SK-MEL-5 (cell line): ENCODE measurements at regions not wholly inside any gene's neighbourhood (a gene's known extent, or its start where the extent isn't known, plus 50 kb on each side); places are given as distances from the start of the nearest gene placed in this dataset.

Experiments used
- DNase-seq: peaks from one replicate; pipeline ENCODE4 v3.0.0-alpha.2; 2016; ENCODE audit warnings: low read depth, low spot score
- in situ Hi-C: cut with HindIII; loops from 2 replicates; pipeline ENCODE4 v1.10.0; 2016; ENCODE audit warnings: low sequenced_read_pairs, high pct_unique_total_duplicates, low pct_unique_long_range_greater_than_20kb

DNA sequence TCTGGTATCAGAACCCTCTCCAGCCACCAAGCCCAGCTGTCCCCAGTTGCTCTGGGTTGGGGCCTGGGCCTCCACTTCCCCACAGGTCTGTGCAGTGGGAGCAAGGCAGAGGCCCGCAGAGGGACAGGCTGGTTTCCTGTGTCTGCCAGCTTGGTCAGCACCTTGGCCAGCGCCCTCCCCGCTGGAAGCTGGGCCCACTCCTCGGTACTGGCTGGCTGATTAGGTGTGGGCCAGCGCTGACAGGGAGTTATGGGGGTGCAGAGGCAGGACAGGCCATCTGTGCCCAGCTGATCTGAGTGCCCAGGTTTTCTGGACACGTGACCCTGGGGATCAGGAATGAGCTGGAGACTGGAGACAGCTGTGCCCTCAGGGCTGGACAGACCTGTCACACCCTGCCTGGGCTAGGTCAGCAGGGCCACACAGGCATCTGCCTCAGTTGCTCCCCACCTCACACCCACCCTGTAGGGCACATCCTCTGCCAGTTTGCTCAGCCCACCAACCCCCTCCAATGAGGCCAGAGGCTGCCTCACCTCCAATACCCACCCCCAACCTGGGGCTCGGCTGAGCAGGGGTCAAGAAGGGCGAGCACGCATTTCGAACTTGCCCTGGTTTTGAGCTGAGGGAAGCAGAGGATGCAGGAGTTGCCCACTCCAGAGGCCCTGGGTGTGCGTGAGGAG lies 175.3 kb downstream of the IGLL1 start:
- in situ Hi-C loops = no loop called here
- no peak for DNase-seq

DNA sequence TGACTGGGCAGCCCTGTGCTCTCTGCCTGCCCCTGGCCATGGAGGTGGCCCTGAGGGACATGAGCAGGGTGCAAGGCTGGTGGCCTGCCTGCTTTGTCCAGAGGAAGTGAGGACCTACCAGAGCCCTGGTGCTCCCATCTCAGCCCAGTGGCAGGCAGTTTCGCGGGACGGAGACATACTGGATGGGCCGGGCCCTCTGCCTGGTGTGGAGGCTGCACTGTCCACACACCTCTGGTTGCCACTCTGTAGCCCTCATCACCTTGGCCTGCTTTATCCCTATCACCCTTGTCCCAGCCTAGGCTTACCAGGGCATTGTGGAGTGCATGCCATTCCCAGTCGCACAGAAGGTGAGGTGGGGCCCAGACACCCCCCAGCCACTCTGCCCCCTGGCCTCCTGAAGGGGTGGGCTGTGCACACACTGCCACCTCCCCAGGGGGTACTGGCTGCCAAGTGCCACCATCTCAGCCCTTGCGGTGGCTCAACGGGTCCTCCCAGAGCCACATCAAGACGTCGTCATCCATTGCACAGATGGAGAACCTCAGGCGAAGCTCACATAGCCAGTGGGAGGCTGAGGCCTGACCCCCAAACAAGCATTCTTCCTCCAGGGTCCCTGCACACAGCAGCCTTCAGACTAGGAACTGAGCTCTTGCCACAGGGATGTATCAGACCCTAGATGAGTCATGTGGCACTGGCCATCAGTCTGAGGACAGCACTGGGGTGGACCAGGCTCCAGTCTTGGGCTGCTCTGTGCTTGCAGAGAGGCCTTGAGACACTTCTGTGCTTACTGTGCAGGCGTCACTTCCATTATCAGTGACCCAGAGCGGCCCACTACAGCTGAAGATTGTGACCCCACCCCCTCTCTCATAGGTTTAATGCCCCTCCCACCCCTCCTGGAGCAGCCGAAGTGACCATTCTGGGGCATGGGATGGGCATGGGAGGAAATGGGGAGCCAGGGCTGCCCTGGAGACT lies 176.1 kb downstream of the IGLL1 start:
- in situ Hi-C loops = no loop called here
- DNase-seq = no peak

DNA sequence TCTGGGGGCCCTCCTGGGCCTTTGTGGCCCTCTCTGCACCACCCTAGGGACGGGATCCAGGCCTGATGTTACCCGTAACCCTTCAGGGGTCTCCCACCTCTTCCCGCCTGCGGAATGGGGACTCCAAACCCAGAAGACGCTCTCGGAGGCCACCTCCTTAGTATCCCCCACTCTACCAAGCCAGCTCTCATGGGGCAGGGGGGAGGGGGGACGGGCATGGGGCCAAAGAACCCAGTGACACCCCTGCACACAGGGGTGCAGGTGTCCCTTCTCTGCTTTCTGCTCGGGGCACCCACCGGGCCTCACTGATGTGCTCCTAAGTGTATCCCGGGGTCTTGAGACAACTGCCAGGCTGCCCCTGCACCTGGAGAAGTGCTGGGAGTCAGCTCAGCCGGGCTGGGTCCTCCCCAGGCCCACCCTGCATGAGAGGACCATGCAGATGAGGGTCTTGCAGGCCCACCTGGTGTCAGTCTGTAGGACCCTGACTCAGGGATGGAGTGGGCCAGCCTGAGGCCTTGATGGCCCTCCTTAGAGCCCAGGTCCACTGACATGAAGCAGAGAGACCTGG lies 176.9 kb downstream of the IGLL1 start:
- in situ Hi-C loops = no loop called here
- no peak for DNase-seq

DNA sequence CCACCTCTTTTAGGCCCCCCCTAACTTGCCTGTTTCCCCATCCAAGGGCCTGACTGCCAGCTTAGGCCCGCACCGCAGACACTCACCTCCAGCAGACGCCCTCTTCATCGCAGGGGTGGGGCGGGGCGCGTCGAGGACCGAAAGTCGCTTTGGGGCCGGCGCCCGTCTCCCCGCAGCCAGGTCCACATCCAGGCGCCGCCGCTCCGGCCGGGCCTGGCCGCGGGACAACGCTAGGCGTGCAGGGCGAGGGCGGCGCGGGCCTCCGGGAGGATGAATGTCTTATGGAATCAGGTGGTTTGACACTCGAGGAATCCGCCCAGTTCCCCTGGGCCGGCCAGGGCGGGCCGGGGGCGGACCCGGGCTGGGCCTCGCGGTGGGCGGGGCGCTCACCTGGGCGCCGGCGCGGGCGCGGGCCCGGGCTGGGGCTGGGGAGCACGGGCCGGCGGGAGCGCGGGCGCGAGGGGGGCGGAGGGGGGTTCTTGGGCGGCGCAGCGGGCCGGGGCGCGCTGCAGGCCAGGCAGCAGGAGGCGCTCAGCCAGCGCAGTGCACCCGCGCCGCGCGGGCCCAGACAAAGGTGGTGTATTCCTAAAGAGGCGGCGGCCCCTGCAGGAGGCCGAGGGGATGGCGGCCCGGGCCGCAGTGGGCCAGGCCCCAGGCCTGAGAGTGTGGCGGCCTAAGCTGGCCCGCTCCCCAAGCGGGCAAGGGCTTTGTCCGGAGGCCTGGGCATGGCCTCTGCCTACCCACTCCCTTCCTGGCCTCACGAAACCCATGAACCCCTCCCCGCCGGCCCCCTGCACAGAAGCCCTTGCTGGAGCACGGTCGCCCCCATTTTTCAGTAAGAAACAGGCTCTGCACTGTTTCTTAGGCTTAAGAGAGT lies 177.6 kb downstream of the IGLL1 start:
- in situ Hi-C loops = no loop called here
- peak; percentile 78 for DNase-seq

DNA sequence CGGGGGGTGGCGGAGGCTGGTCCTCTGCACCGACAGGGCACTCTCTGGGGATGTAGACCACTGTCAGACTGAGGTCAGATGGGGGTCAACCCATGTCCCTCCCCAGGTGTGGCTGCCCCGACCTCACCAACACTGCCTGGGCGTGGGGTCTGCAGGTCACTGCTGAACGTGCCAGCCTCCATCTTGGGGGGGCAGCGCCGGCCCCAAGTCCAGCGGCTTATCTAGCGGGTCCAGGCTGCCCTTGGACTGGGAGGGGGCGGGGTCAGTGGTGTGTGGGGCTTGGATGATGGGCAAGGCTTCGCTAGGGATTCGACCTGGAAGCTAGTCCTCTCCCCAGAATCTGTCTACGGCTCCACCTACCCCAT lies 178.2 kb downstream of the IGLL1 start:
- in situ Hi-C loops = no loop called here
- no peak for DNase-seq

DNA sequence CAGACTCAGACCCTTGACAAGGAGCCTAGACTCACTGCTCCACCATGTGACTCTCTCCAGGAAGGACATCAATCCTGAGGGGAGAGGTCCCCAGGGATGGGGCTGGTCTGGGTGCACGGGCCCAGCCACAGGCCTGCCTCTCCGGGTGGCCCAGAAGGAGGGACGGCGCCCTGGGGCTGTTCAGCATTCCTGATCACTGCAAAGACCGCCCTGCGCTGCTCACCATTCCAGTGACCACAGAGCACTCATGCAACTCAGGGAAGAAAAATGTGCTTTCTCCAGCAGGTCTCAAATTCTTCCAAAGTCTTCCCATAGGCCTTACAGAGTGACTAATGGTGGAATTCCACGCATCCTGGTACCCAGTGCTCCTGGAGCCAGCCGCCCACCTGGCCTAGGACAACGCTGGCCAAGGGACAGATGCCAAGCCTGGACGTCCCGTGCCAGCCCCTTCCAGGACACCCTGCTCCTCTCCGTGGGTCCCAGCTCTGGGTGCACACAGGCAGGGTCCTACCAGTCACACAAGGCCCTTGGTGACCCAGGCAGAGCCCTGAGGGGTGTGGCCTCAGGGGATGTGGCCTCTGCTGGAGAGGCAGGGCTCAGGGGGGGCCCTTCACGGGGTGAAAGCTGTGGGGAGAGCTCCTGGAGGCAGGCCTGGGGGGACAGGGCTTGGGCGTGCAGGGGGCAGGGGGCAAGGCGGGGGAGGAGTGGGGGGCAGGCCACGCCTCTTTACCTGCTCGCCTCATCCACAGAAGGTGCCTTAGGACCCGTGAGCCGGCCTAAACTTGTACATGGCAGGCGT lies 178.8 kb downstream of the IGLL1 start:
- DNase-seq = no peak

DNA sequence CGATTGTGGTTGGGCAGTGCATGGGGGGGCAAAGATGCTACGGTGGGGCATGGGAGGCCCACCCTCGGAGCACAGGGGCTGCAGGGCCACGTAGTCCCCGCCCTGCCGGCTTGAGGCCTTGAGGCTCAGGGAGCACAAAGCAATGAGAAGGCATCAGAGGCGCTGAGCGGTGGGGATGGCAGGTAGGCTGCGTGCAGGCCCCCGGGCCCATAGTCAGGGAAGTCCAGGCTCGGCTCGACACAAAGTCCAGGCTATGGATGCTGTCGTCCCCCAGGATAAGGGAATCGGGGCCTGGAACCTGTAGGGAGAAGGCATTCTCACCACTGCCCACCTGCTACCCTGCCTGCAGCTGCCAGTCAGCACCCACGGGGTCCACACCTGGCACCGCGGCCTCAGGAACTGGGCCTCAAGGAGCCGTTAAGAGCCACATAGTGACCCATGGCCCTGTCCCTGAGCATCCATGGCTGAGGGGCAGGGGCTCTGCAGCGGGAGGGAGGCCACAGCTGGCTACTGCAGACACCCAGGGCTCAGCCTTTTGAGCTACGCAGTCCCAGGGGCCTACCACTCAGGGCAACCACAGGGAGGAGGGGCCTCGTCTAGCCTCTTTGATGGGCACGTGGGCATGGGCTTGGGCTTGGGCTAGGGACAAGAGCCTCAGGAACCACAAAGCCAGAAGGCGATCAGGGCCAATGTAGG lies 179.7 kb downstream of the IGLL1 start:
- DNase-seq = no peak
- in situ Hi-C loops = no loop called here

More for the DNA sequence above, 178.8 kb downstream of the IGLL1 start:
- in situ Hi-C loops = no loop called here

DNA sequence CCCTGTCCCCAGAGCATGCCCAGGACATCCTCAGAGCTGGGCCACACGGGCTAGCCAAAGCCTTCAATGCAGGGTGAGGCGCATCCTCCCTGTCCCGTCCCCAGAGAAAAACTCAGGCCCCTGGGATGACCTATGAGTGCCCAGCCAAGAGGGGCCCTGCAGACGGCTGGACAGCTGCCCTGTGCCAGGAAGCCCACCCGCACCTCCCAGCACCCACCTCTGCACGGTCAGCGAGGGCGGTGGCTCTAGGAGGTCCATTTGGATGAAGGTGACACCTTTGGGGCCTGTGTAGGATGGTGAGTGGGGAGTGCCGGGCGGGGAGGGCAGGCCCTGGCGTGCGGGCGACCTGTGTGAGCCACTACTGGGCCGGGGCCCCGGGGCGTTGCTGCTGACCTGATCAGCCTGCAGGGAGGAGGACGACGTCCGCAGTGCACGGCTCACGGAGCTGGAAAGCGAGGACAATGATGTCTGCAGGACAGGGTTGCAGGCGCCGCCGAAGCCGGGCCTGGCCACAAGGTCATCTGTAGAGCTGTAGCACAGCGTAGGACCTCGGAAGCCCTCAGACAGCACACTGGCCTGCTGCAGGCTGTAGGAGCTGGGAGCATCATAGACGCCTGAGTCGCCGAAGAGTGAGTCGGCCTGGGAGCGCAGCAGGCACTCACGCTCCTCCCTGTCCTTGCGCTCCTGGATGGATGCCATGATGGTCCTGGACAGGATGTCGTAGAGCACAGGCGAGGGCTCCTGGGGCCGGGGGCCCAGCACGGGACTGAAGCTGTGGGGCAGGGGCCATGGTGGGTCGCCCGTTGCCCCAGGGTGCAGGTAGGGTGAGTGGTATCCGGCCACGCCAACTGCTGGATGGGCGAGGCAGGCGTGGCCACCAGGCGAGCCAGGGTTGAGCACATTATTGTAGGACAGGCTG lies 180.5 kb downstream of the IGLL1 start:
- in situ Hi-C loops = no loop called here
- DNase-seq = no peak

DNA sequence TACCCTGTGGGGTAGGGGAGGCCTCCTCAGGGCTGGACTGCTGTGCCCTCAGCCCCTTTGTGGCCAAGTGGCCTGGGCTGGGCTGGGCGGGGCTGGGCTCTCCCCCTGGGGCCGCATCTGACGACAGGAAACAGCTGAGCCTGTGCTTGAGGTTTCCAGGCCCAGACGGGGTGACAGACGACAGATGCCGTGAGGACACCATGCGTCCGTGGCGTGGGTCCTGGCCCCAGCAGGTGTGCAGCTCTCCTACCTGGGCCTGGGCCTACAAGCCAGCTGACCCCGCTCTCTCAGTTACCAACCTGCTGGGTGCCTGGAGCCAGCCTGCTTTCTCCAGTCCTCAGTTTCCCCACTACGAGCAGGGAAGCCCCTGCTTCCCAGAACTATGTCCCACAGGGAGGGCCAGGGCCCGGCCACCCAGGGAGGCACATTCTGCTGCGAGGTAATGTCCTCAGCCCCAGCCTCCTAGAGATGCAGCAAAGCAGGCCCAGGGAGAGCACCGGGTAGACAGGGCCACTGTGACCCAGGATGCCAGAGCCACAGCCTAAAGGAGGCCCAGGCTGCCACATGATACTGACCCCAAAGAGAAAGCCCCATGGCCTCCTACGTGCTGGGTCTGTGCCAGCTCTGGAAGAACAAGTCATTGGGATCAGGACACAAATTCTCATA lies 181.3 kb downstream of the IGLL1 start:
- in situ Hi-C loops = no loop called here
- DNase-seq = no peak

DNA sequence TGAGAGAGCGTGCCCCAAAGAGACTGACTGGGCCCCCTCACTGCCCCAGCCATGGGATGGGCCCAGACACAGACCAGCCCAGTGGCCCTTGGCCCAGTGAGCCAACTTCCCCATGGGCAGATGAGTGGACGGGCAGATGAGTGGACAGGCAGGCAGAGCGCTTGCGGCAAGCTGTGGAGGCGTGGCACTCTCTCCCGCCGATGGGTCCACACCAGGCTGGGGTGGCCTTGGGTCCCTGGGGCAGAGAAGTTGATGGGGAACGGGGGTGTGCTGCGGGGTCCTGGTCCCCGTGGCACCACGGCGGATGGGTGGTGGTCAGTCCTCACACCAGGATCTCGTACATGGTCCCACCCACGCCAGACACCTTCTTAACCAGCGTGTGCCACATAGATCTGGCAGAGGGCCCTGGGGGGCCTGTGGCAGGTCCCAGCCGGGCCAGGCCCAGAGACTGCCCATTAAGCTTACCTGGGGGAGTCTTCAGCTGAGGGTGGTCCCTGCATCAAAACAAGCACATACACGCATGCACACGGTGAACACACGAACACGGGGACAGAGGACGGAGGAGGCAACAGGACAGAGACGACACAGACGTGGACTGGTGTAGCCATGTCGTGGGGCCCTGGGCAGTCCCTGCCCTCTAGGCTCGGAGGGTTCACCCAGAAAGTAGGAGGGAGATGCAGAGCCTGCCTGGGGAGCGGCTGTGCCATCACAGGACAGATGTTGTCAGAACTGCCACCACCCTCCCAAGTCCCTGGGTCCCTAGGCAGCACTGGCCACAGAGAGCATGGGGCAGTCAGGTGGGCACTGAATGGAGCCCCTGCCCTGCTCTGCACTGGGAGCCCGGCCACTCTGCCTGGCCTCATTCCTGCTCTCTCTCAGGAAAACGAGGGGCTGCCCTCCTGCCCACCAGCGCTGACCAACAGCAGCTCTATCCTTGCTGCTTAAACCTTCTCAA lies 182.2 kb downstream of the IGLL1 start:
- DNase-seq = no peak
- in situ Hi-C loops = no loop called here

DNA sequence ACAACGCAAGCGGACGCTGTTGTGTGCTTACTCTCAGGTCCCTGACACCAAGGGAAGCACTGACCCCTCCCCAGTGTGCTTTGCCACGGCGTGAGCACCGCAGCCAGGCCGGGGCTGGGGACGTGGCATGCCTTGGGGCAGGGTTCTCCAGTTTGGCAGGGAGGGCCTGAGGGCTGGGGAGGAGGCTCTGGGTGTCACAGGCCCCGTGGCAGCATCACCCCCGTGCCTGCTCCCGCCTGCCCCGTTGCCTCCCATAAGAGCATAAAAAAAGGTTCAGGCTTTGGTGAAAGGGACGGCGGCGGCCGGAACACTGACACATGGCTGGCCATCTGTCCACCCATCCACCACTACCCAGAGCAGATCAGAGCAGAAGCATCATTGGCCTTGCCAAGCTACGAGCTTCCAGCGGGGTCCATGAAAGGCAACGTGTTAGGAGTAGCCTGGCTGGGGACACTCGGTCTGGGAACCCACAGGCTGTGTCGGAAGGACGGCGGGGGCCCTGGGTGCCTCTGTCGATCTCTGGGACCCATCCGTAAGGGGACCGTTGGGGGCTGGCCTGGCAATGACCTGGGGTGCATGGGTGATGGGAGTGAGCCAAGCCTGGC lies 183.0 kb downstream of the IGLL1 start:
- in situ Hi-C loops = no loop called here
- DNase-seq = no peak

DNA sequence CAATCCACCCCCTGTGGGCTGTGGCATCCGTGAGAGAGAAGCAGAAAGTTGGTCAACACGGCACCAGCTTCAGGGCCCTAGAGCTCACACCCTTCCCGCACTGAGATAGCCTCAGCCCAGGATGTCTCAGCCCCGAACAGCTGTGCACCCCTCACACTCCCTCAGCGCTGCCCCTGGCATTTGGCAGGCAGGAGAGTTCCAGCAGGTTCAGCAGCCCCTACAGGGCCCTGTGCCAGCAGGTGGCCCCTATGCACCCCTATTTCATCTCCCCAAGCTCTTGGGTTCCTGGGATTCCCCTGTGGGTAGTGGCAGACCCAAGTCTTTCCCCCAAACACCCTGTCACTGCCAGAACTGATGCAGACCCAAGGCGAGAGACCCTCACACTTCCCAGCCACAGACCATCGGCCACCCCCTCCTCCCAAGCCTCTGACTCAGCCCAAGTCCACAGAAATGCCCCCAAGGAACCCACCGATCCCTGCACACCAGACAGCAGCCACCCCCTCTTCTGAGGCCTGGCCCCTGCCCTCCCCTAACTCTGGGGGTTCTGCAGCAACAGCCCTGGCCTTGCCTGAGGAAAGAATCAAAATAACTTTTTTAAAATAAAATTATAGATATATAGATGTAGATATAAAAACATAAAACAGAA lies 183.6 kb downstream of the IGLL1 start:
- no peak for DNase-seq
- in situ Hi-C loops = no loop called here

DNA sequence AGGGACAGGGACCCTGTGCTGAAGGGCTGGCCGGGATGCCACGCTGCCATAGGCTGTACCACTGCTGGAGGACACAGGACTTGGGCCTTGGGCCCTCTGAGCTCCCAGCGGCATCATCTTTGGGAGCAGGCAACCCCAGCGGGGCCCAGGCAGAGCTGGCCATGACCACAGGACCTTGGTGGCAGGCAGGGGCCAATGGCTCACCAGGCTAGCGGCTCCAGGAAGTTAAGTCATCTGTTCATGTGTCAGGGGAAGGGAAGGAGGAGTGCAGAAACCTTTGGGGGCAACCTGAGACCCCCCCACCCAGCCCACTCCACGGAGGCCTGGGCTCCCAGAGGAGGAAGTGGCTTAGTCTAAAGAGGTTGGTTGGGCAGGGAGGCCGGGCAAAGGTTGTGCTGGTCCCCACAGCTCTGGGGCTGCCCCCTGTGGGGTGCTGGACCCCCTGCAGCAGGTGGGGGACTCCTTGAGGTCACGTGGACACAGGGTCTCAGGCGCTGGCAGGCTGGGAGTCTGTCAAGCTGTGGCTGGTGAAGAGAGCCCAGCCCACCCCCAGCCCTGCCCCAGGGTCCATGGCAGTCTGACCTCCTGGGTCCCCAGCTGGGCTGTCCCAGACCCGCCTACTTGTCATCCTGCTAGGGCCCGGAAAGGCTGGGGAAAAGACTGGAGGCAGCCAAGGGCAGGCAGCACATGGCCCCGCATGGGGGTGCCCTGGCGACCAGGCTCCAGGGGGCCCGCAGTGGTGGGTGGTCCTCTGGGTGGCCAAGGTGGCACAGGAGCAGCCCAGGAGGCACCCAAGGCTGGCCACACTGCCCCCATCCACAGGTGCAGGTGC lies 184.3 kb downstream of the IGLL1 start:
- in situ Hi-C loops = no loop called here
- no peak for DNase-seq
